Omental fat pad (tissue), 3 donors: ENCODE measurements at regions not wholly inside any gene's neighbourhood (a gene's known extent, or its start where the extent isn't known, plus 50 kb on each side); places are given as distances from the start of the nearest gene placed in this dataset.

Experiments
- ATAC-seq: fragments of 150-250 bp; one replicate; pipeline ENCODE4 v1.9.1; 2016; ENCODE audit warnings: mild to moderate bottlenecking, moderate library complexity; ENCODE audit not compliant: low FRiP score
- DNase-seq: peaks from one replicate; pipeline ENCODE4 v3.0.0-alpha.2; 2019; ENCODE audit warnings: low spot score
- TF ChIP-seq, protein P1 (sequence below), 3 donors: fragments of 450-650 bp; IDR thresholded peaks; one replicate each; pipeline ENCODE4 v1.5.1; 2016 to 2017; ENCODE audit warnings: antibody characterized with exemption in 3 of 3, mild to moderate bottlenecking in 3 of 3, moderate library complexity in 2 of 3

DNA sequence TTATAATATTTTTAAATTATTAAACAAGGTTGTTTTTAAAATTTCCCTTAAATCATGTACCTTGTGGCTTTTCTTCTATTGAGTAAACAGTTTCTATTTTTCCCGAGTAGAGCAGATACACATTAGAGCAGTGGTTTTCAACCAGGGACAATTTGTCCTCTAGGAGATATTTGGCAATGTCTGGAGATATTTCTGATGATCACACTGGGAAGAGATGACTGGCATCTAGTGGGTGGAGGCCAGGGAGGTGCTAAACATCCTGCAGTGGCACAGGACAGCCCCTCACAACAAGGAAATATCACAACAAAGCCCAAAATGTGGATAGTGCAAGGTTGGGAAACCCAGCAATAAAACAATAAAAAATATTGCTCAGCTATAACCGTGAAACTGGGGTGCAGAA lies 113.0 kb upstream of the PTPRG start:
- ATAC-seq (no peak), DNase-seq (no peak)
- TF ChIP-seq, protein P1, sequence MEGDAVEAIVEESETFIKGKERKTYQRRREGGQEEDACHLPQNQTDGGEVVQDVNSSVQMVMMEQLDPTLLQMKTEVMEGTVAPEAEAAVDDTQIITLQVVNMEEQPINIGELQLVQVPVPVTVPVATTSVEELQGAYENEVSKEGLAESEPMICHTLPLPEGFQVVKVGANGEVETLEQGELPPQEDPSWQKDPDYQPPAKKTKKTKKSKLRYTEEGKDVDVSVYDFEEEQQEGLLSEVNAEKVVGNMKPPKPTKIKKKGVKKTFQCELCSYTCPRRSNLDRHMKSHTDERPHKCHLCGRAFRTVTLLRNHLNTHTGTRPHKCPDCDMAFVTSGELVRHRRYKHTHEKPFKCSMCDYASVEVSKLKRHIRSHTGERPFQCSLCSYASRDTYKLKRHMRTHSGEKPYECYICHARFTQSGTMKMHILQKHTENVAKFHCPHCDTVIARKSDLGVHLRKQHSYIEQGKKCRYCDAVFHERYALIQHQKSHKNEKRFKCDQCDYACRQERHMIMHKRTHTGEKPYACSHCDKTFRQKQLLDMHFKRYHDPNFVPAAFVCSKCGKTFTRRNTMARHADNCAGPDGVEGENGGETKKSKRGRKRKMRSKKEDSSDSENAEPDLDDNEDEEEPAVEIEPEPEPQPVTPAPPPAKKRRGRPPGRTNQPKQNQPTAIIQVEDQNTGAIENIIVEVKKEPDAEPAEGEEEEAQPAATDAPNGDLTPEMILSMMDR (IDR thresholded peaks at IDR 0.05): no peak

DNA sequence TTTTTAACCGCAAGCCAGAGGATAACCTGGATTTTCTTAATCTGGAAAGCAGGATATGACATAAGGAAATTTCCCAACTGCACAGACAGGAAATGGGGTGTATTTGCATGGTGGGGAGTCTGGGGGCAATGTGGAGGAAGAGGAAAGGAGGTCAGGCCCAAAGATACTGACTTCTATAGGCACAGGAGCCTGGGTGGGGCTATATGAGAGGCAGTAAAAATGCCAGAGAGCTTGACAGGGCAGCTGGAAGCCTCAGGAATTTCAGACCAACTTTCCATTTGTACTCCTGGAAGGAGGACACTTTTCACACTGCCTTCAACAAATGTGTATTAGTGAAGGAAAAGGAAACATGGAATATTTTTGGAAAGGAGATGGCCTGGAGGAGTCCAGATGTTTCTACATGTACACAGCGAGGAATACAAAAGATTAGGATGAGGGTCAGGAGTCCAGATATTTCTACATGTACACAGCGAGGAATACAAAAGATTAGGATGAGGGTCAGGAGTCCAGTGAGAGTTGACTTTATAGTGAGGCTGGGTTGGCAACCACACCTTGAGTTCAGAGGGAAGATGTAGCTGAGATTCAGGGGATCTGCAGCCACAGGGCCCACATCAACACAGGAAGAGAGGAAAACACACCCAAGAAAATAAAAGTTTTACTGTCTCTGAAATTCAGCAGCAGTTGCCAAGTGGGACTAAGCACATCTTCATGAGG lies 111.9 kb upstream of the PTPRG start:
- no peak for ATAC-seq
- TF ChIP-seq, protein P1 (IDR thresholded peaks at IDR 0.05): no peak
- no peak for DNase-seq

DNA sequence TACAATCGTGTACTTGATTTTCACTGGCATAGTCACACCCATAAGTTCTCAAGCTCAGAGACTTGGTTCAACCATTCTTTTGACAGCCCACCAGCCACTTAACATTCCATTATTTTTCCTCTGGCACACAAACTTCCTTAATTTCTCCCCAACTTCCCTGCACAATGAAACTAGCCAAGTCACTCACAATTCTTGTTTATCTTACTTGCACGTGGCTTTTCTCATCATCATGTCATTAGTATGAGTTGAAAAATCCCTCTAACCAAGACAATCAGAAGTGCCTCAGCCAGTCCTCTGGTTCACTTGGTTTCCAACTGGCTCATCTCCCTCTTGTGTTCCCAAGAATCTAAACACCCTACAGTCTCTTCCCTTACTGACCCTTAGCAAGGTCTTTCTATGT lies 110.5 kb upstream of the PTPRG start:
- TF ChIP-seq, protein P1 (IDR thresholded peaks at IDR 0.05): no peak
- ATAC-seq (no peak), DNase-seq (no peak)

DNA sequence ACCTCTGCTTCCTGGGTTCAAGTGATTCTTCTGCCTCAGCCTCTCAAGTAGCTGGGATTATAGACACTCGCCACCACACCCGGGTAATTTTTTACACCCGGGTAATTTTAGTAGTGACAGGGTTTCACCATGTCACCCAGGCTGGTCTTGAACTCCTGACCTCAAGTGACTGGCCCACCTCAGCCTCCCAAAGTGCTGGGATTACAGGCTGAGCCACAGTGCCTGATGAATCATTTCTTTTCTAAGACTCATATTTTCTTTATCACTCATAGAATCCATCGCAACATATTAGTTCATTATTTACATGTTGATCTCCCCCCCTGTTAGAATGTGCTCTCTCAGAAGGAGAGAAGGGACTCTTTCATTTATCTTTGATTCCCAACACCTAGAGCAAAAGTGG lies 109.5 kb upstream of the PTPRG start:
- TF ChIP-seq, protein P1 (IDR thresholded peaks at IDR 0.05): no peak
- ATAC-seq (no peak), DNase-seq (no peak)

DNA sequence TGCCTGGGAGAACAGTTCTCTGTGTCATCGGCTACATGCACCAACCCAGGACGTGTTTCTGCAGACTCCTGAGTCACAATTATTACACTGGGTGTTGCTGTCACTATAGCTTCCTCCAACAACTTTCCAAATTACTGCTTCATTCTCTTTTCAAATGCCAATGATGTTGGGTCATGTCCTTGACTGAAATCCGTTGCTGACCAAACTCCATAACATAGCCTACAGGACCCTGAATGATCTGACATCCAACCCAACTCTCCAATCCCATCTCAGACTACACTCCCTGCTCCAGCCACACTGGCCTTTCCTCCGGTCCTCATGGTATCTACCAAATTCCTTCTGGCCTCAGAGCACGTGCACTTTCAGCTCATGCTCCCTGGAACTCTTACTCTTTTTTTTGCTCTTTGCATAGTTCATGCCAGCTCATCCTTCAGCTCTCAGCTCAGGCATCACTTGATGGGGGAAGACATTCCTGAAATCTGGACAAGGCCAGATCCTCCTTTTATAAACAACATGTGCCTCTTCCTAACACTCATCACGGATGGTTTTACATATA lies 108.8 kb upstream of the PTPRG start:
- TF ChIP-seq, protein P1 (IDR thresholded peaks at IDR 0.05): no peak
- no peak for DNase-seq
- no peak for ATAC-seq

DNA sequence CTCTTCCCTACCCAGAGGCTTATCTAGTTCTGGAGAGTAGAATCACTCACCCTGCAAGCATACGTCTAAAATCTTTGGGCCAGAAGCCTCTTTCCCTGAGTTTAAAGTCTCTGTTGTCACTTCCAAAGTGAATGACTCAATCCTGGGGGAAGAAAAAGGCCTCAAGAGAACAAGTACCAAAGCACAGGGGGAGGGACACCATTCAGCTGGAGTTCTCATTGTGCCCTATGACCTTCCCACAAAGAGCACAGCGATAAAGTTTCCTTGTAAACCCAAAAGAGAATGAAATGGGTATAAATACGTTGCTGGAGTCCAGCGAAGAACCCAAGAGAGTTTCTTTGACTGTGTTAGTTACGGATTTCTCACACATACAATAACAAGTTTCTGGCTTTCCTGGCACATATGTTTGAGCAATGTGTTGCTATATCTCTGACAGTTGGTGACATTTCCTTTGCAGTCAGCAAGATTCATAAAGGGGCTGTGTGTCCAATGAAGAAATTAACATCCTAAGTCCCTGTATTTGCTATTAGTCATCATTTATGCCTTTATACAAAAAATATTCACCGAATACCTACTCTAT lies 107.3 kb upstream of the PTPRG start:
- DNase-seq: no peak
- ATAC-seq: no peak
- TF ChIP-seq, protein P1 (IDR thresholded peaks at IDR 0.05): no peak

DNA sequence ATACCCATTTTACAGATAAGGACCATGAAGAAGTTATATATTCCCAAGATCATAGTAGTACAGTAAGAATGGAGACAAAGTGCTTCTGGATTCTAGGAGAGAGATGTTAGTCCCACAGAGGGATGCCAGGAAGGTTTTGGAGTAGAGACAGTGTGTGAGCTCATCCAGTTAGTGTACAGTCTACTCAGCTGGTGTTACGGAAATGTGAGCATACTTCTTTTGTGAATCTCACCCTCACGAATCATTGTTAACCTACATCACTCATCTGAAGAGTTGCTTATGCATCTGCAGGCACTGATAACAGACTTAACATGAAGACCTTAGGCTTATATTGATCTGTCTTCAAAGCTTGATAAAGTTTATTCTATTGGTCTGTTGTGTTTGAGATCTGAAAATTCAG lies 106.6 kb upstream of the PTPRG start:
- TF ChIP-seq, protein P1 (IDR thresholded peaks at IDR 0.05): no peak
- no peak for ATAC-seq
- DNase-seq: no peak
